HCT116 (cell line): ENCODE measurements at regions not wholly inside any gene's neighbourhood (a gene's known extent, or its start where the extent isn't known, plus 50 kb on each side); places are given as distances from the start of the nearest gene placed in this dataset.

Source experiments
- ATAC-seq: fragments of 200-7000 bp; cut with Tn5 transposase; 2 replicates; pipeline ENCODE4 v1.9.1; 2020; ENCODE audit warnings: mild to moderate bottlenecking, moderate library complexity
- BruUV-seq: library from RNA; stranded (reverse); fragments of 400-500 nt; replicated peaks from 2 replicates; lab custom pipeline; 2021; lab: Mats Ljungman, UMichigan
- CTCF ChIA-PET: fragments of 300-600 bp; sonication (Branson Sonifier 250); formaldehyde crosslinking; loops from one replicate; lab custom pipeline; 2021; ENCODE audit warnings: antibody characterized with exemption; lab: Charles Lee
- POLR2A ChIA-PET: fragments of 300-600, 350-600 bp; sonication (Branson Sonifier 250); formaldehyde crosslinking; loops from one replicate; lab custom pipeline; 2021; ENCODE audit warnings: antibody characterized with exemption; lab: Charles Lee
- RAD21 ChIA-PET, 2 experiments: fragments of 300-600 bp; sonication (Branson Sonifier 250); formaldehyde crosslinking; loops; one replicate each; lab custom pipeline; 2023; ENCODE audit warnings: low total read pairs in 2 of 2; ENCODE audit not compliant: uncharacterized antibody in 2 of 2, unreplicated experiment in 2 of 2, low non-redundant PET in 1 of 2; lab: Charles Lee
- DNase-seq: peaks from one replicate; pipeline ENCODE4 v3.0.0-alpha.2; 2010; ENCODE audit warnings: low read depth, low spot score
- H2AFZ ChIP-seq: fragments of 200-600 bp; shearing (Covaris generic), sonication (generic); 2 replicates; pipeline ENCODE4 v1.6.1; 2017; ENCODE audit warnings: low read depth, mixed run types, mixed read lengths, antibody characterized with exemption, low read length; ENCODE audit not compliant: poor library complexity, severe bottlenecking
- H3K27ac ChIP-seq: 2 replicates; pipeline ENCODE4 v1.5.1; 2012; ENCODE audit warnings: low read depth, low read length
- H3K27me3 ChIP-seq: fragments of 200-600 bp; sonication (generic); 2 replicates; pipeline ENCODE4 v1.6.1; 2016; ENCODE audit warnings: mixed run types, low read length, mixed read lengths; ENCODE audit not compliant: insufficient read depth
- H3K36me3 ChIP-seq, 2 experiments: fragments of 200-500 bp in 1 of 2; fragments of 200-600 bp in 1 of 2; sonication (Bioruptor generic) in 1 of 2; sonication (generic) in 1 of 2; 2 replicates each; pipeline versions ENCODE4 v1.5.1 to v1.6.1; 2014 to 2016; ENCODE audit warnings: low read length in 2 of 2, inconsistent platforms in 1 of 2, mixed read lengths in 1 of 2, mixed run types in 1 of 2; ENCODE audit not compliant: insufficient read depth in 2 of 2, control insufficient read depth in 1 of 2
- H3K4me1 ChIP-seq, 2 experiments: fragments of 200-600 bp in 1 of 2; sonication (generic) in 1 of 2; 2 replicates each; pipeline versions ENCODE4 v1.5.1 to v1.6.1; 2012 to 2017; ENCODE audit warnings: low read length in 2 of 2, inconsistent platforms in 1 of 2, mild to moderate bottlenecking in 1 of 2, mixed read lengths in 1 of 2, mixed run types in 1 of 2, moderate library complexity in 1 of 2; ENCODE audit not compliant: insufficient read depth in 2 of 2, control insufficient read depth in 1 of 2
- H3K4me2 ChIP-seq: fragments of 200-600 bp; sonication (generic); 2 replicates; pipeline ENCODE4 v1.6.1; 2017; ENCODE audit warnings: mixed run types, low read length, mixed read lengths
- H3K4me3 ChIP-seq, 2 experiments: fragments of 200-600 bp in 1 of 2; sonication (generic) in 1 of 2; replicated peaks in 1 of 2; 2 replicates each; pipeline ENCODE4 v1.5.1; 2011 to 2016; ENCODE audit warnings: low read length in 2 of 2, control low read depth in 1 of 2, low read depth in 1 of 2, mild to moderate bottlenecking in 1 of 2, mixed read lengths in 1 of 2, mixed run types in 1 of 2
- H3K79me2 ChIP-seq: fragments of 200-600 bp; sonication (generic); 2 replicates; pipeline ENCODE4 v1.6.1; 2017; ENCODE audit warnings: mild to moderate bottlenecking, mixed run types, low read length, moderate library complexity, mixed read lengths; ENCODE audit not compliant: insufficient read depth
- H3K9ac ChIP-seq: fragments of 200-600 bp; sonication (generic); 2 replicates; pipeline ENCODE4 v1.6.1; 2016; ENCODE audit warnings: low read length, mixed read lengths
- H3K9me2 ChIP-seq: fragments of 200-600 bp; sonication (generic), shearing (Covaris generic); 2 replicates; pipeline ENCODE4 v1.6.1; 2017; ENCODE audit warnings: mixed run types, mild to moderate bottlenecking, moderate library complexity; ENCODE audit not compliant: insufficient read depth
- H3K9me3 ChIP-seq, 2 experiments: fragments of 200-500 bp in 1 of 2; fragments of 200-600 bp in 1 of 2; sonication (Bioruptor generic) in 1 of 2; sonication (generic) in 1 of 2; 2 replicates each; pipeline ENCODE4 v1.6.1; 2014 to 2017; ENCODE audit warnings: low read length in 2 of 2, mixed read lengths in 2 of 2, inconsistent platforms in 1 of 2, low read depth in 1 of 2, mild to moderate bottlenecking in 1 of 2, mixed run types in 1 of 2, moderate library complexity in 1 of 2; ENCODE audit not compliant: control insufficient read depth in 1 of 2, insufficient read depth in 1 of 2
- H4K20me1 ChIP-seq: fragments of 200-600 bp; sonication (generic), shearing (Covaris generic); 2 replicates; pipeline ENCODE4 v1.6.1; 2017; ENCODE audit warnings: mixed run types, mild to moderate bottlenecking, moderate library complexity; ENCODE audit not compliant: insufficient read depth
- CBX3 ChIP-seq: IDR thresholded peaks from 2 replicates; pipeline ENCODE4 v1.6.1; 2012; ENCODE audit warnings: low read depth
- EGR1 ChIP-seq: IDR thresholded peaks from 2 replicates; pipeline ENCODE4 v1.6.1; 2012; ENCODE audit warnings: low read depth
- ELF1 ChIP-seq: IDR thresholded peaks from 2 replicates; pipeline ENCODE4 v1.6.1; 2012; ENCODE audit warnings: low read depth, borderline replicate concordance
- EZH2 ChIP-seq: fragments of 200-600 bp; sonication (generic); IDR thresholded peaks from 2 replicates; pipeline ENCODE4 v1.6.1; 2017; ENCODE audit warnings: antibody characterized with exemption, mixed run types
- EZH2phosphoT487 ChIP-seq: fragments of 200-600 bp; IDR thresholded peaks from 2 replicates; pipeline ENCODE4 v1.6.1; 2018; ENCODE audit warnings: antibody characterized with exemption, borderline replicate concordance
- JUND ChIP-seq: IDR thresholded peaks from 2 replicates; pipeline ENCODE4 v1.6.1; 2012
- RAD21 ChIP-seq: IDR thresholded peaks from 2 replicates; pipeline ENCODE4 v1.6.1; 2012; ENCODE audit warnings: low read depth, mild to moderate bottlenecking
- SIN3A ChIP-seq: IDR thresholded peaks from 2 replicates; pipeline ENCODE4 v1.6.1; 2012; ENCODE audit warnings: low read depth
- SRF ChIP-seq: IDR thresholded peaks from 2 replicates; pipeline ENCODE4 v1.6.1; 2012; ENCODE audit warnings: low read depth
- TCF7L2 ChIP-seq: IDR thresholded peaks from 2 replicates; pipeline ENCODE4 v1.7.0; 2011; ENCODE audit warnings: borderline replicate concordance, inconsistent platforms; ENCODE audit not compliant: insufficient read depth, insufficient read length; ENCODE audit errors: extremely low read depth
- intact Hi-C: fragments of 100-400 bp; cut with micrococcal nuclease; formaldehyde crosslinking; loops from 2 replicates; pipeline ENCODE4 v1.10.0; 2022
- TF ChIP-seq, protein P1 (sequence below): IDR thresholded peaks from 2 replicates; pipeline ENCODE4 v1.6.1; 2012
- TF ChIP-seq, protein P2 (sequence below): IDR thresholded peaks from 2 replicates; pipeline ENCODE4 v1.6.1; 2012; ENCODE audit warnings: low read depth
- TF ChIP-seq, protein P3 (sequence below): IDR thresholded peaks from 2 replicates; pipeline ENCODE4 v1.6.1; 2012
- TF ChIP-seq, protein P4 (sequence below), 3 experiments: fragments of 200-600 bp in 1 of 3; sonication (generic) in 1 of 3; IDR thresholded peaks in 2 of 3; conservative IDR thresholded peaks in 1 of 3; 2 replicates each; pipeline ENCODE4 v1.5.1; 2012 to 2017; ENCODE audit warnings: low read depth in 2 of 3, low read length in 2 of 3, antibody characterized with exemption in 1 of 3, borderline replicate concordance in 1 of 3, control low read depth in 1 of 3, mild to moderate bottlenecking in 1 of 3, mixed read lengths in 1 of 3, mixed run types in 1 of 3, moderate library complexity in 1 of 3; ENCODE audit not compliant: insufficient read depth in 1 of 3

DNA sequence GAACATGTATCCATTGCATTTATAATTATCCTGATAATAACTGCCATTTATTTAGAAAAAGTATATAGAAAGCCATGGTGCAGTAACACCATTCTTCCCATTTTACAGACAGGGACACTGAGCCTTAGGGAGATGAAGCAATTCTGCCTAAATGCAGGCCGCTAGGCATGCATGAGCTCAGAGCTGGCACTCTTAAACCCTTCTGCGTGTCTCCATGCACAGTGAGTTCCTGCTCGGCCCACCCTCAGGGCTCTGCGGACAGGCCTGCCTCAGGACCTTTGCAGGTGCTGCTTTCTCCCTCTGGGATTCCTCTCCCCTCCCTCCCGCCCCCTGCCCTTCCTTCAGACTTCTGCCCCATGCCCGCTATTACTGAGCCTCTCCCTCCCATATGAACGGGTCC lies 54.3 kb upstream of the WSB1 start:
- Histone ChIP-seq H3K36me3 (no peaks in the 10 kb centered on the region), H3K27ac (no peak overlapping the region), H3K4me1 (peaks cover 19 to 20% of the 10 kb centered on the region in 2 experiments), H3K9ac (no peak overlapping the region), H3K4me2 (no peak overlapping the region), H3K27me3 (no peaks in the 10 kb centered on the region), H2AFZ (no peak overlapping the region), H3K9me3 (no peaks in the 10 kb centered on the region), H3K9me2 (no peaks in the 10 kb centered on the region), H3K4me3 (no peak overlapping the region), H4K20me1 (no peaks in the 10 kb centered on the region), H3K79me2 (no peaks in the 10 kb centered on the region)
- ChIA-PET RAD21 (no interaction called here), POLR2A (no interaction called here), CTCF (no interaction called here)
- no TSS peak for BruUV-seq
- TF ChIP-seq EZH2phosphoT487 (no peak), RAD21 (no peak), ELF1 (no peak), SIN3A (no peak), SRF (no peak), CBX3 (no peak), TCF7L2 (no peak), EGR1 (no peak), JUND (no peak), EZH2 (no peak)
- TF ChIP-seq, protein P1, sequence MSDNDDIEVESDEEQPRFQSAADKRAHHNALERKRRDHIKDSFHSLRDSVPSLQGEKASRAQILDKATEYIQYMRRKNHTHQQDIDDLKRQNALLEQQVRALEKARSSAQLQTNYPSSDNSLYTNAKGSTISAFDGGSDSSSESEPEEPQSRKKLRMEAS: no peak
- TF ChIP-seq, protein P2, sequence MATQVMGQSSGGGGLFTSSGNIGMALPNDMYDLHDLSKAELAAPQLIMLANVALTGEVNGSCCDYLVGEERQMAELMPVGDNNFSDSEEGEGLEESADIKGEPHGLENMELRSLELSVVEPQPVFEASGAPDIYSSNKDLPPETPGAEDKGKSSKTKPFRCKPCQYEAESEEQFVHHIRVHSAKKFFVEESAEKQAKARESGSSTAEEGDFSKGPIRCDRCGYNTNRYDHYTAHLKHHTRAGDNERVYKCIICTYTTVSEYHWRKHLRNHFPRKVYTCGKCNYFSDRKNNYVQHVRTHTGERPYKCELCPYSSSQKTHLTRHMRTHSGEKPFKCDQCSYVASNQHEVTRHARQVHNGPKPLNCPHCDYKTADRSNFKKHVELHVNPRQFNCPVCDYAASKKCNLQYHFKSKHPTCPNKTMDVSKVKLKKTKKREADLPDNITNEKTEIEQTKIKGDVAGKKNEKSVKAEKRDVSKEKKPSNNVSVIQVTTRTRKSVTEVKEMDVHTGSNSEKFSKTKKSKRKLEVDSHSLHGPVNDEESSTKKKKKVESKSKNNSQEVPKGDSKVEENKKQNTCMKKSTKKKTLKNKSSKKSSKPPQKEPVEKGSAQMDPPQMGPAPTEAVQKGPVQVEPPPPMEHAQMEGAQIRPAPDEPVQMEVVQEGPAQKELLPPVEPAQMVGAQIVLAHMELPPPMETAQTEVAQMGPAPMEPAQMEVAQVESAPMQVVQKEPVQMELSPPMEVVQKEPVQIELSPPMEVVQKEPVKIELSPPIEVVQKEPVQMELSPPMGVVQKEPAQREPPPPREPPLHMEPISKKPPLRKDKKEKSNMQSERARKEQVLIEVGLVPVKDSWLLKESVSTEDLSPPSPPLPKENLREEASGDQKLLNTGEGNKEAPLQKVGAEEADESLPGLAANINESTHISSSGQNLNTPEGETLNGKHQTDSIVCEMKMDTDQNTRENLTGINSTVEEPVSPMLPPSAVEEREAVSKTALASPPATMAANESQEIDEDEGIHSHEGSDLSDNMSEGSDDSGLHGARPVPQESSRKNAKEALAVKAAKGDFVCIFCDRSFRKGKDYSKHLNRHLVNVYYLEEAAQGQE: no peak
- TF ChIP-seq, protein P3, sequence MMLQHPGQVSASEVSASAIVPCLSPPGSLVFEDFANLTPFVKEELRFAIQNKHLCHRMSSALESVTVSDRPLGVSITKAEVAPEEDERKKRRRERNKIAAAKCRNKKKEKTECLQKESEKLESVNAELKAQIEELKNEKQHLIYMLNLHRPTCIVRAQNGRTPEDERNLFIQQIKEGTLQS: no peak
- TF ChIP-seq, protein P4, sequence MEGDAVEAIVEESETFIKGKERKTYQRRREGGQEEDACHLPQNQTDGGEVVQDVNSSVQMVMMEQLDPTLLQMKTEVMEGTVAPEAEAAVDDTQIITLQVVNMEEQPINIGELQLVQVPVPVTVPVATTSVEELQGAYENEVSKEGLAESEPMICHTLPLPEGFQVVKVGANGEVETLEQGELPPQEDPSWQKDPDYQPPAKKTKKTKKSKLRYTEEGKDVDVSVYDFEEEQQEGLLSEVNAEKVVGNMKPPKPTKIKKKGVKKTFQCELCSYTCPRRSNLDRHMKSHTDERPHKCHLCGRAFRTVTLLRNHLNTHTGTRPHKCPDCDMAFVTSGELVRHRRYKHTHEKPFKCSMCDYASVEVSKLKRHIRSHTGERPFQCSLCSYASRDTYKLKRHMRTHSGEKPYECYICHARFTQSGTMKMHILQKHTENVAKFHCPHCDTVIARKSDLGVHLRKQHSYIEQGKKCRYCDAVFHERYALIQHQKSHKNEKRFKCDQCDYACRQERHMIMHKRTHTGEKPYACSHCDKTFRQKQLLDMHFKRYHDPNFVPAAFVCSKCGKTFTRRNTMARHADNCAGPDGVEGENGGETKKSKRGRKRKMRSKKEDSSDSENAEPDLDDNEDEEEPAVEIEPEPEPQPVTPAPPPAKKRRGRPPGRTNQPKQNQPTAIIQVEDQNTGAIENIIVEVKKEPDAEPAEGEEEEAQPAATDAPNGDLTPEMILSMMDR (IDR thresholded peaks at IDR 0.05 in 2 of 3, conservative IDR thresholded peaks at IDR 0.05 in 1 of 3; ENCODE audit: borderline replicate concordance in 1 of 3, insufficient read depth in 1 of 3, low read depth in 2 of 3, low read length in 2 of 3): no peak
- intact Hi-C loops: loop anchor here (10.0 kb wide), 1 partner anchor 525 kb away; no protein-coding TSS in a partner anchor
- DNase-seq (no peak), ATAC-seq (no peak)
